ENCODE measurements at regions not wholly inside any gene's neighbourhood (a gene's known extent, or its start where the extent isn't known, plus 50 kb on each side); places are given as distances from the start of the nearest gene placed in this dataset.

GRCh38 chr9:82547995-82548394 is 514.9 kb downstream of the RASEF start:
- no peak for FAIRE-seq
- DNase-seq (ENCODE audit: insufficient read length, low spot score), result no peak
- TF ChIP-seq POLR2A (IDR thresholded peaks at IDR 0.05; ENCODE audit: low read depth, low read length), result no peak

DNA sequence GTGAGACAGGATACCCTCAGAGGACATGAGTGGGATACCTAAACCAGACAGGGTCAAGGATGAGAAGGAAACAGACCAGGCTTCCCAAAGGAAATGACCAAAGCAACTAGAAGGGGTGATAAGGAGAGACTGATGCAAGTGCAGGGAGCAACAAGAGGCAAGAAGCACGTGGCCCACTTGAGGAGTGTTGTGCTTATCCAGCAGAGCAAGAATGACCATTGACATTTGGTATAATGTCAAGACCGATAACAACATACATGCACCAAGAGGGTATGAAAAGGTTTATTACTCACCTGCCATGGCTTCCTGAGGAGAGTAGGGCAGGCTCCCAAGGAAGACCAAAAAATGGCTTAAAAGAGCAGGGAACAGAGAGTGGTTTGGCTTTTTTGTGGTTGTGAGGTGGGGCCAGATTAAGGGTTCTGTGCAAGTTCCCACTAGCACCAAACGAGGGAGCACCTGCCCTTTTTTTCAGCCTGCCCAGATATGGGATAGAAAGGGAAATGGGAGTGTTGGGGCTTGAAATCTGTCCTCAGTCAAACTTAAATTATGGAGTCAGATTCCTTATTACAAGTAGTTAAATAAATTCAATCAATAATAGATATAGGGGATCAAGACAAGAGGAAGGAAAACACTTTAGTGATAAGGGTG is 513.6 kb downstream of the RASEF start:
- DNase-seq (ENCODE audit: insufficient read length, low spot score) (no peak), FAIRE-seq (no peak)
- TF ChIP-seq POLR2A (IDR thresholded peaks at IDR 0.05; ENCODE audit: low read depth, low read length), result no peak

DNA sequence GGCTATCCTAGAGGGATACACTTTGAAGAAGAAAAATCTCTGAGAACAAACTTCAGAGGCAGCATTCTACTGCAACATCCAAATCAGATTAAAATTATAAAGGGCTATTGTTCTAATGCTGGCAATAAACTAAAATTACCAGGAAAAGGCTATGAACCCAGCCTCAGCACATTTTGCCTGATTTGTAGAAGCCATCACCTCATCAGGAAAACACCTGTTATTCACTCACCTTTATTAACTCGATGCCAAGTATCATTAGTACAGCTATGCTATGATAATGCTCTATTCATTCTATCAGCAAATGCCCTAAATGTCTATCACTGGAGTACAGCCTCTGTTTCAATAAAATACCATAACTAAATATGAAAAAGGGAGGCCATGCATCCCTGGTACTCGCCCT is 510.2 kb downstream of the RASEF start:
- no peak for DNase-seq (ENCODE audit: insufficient read length, low spot score)
- TF ChIP-seq POLR2A (IDR thresholded peaks at IDR 0.05; ENCODE audit: low read depth, low read length), result no peak
- no peak for FAIRE-seq

- DNase-seq (ENCODE audit: insufficient read length, low spot score), result peak; percentile 16
- FAIRE-seq, result peak; percentile 90
- TF ChIP-seq POLR2A (IDR thresholded peaks at IDR 0.05; ENCODE audit: low read depth, low read length), result no peak
Observed at GRCh38 chr9:82553654-82554366, 509.1 kb downstream of the RASEF start.

- DNase-seq (ENCODE audit: insufficient read length, low spot score) (no peak), FAIRE-seq (no peak)
- no peak for TF ChIP-seq POLR2A (IDR thresholded peaks at IDR 0.05; ENCODE audit: low read depth, low read length)
Observed at GRCh38 chr9:82554381-82554780, 508.6 kb downstream of the RASEF start.

DNA sequence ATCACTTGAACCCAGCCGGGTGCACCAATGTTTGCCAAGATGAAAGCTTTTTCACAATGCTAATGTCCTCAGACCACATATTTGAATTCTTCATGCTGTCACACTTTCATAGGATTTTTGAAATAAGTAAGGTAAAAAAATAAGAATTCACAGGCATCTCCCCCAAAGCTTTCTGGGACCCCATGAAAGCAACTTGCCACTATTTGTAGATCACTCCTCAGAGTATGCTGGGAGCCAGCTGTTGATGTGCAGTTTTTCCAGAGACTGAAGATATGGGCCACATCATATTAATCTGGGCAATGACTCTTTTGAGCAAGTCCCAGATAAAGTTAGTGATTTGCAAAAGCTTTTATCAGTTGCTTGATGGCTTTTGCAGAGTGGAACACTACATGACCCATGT is 507.9 kb downstream of the RASEF start:
- FAIRE-seq (no peak), DNase-seq (ENCODE audit: insufficient read length, low spot score) (no peak)
- TF ChIP-seq POLR2A (IDR thresholded peaks at IDR 0.05; ENCODE audit: low read depth, low read length), result no peak

GRCh38 chr9:82555431-82556051 is 507.4 kb downstream of the RASEF start:
- FAIRE-seq (no peak), DNase-seq (ENCODE audit: insufficient read length, low spot score) (no peak)
- no peak for TF ChIP-seq POLR2A (IDR thresholded peaks at IDR 0.05; ENCODE audit: low read depth, low read length)

- DNase-seq (ENCODE audit: insufficient read length, low spot score) (no peak), FAIRE-seq (no peak)
- no peak for TF ChIP-seq POLR2A (IDR thresholded peaks at IDR 0.05; ENCODE audit: low read depth, low read length)
Observed at GRCh38 chr9:82558346-82558745, 504.6 kb downstream of the RASEF start.

- no peak for TF ChIP-seq POLR2A (IDR thresholded peaks at IDR 0.05; ENCODE audit: low read depth, low read length)
- DNase-seq (ENCODE audit: insufficient read length, low spot score) (no peak), FAIRE-seq (no peak)
Observed at GRCh38 chr9:82558855-82559630, 503.9 kb downstream of the RASEF start.

GRCh38 chr9:82560036-82560435 is 502.9 kb downstream of the RASEF start:
- no peak for TF ChIP-seq POLR2A (IDR thresholded peaks at IDR 0.05; ENCODE audit: low read depth, low read length)
- DNase-seq (ENCODE audit: insufficient read length, low spot score), result no peak
- FAIRE-seq, result no peak

- no peak for DNase-seq (ENCODE audit: insufficient read length, low spot score)
- no peak for TF ChIP-seq POLR2A (IDR thresholded peaks at IDR 0.05; ENCODE audit: low read depth, low read length)
- FAIRE-seq, result no peak
Observed at GRCh38 chr9:82560457-82560904, 502.5 kb downstream of the RASEF start.

DNA sequence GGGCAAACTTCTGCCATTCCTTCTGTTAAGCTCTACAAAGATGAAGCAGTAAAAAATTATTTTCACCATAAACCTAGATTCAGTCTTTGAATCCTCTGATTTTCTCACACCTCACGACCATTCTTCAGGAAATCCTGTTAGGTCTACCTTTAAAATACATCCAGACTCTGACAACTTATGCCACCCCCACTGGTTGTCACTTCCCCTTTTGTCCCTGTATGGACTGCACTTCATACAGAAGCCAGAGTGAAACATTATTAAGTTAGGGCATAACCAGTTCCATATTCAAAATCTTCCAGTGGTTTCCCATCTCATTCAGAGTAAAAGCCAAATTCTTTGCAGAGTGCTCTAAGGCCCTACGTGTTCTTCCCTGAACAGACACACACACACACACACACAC is 499.8 kb downstream of the RASEF start:
- FAIRE-seq (no peak), DNase-seq (ENCODE audit: insufficient read length, low spot score) (no peak)
- no peak for TF ChIP-seq POLR2A (IDR thresholded peaks at IDR 0.05; ENCODE audit: low read depth, low read length)

- no peak for FAIRE-seq
- no peak for DNase-seq (ENCODE audit: insufficient read length, low spot score)
- no peak for TF ChIP-seq POLR2A (IDR thresholded peaks at IDR 0.05; ENCODE audit: low read depth, low read length)
Observed at GRCh38 chr9:82563841-82564240, 499.1 kb downstream of the RASEF start.

Measured in H54 (cell line).